ENCODE measurements at regions not wholly inside any gene's neighbourhood (a gene's known extent, or its start where the extent isn't known, plus 50 kb on each side); places are given as distances from the start of the nearest gene placed in this dataset.

GRCh38 chr1:194339471-194339870 is 1153.1 kb upstream of the B3GALT2 start:
- H2AFZ ChIP-seq (ENCODE audit: low read length), result peak overlapping the region; percentile 74; the same call in 1 of the 2 replicates
- H4K20me1 ChIP-seq (ENCODE audit: insufficient read depth, low read length), result no peaks in the 10 kb centered on the region
- no peaks in the 10 kb centered on the region for H3K36me3 ChIP-seq (ENCODE audit: insufficient read depth, low read length)
- H3K27me3 ChIP-seq (ENCODE audit: insufficient read depth, low read length), result no peaks in the 10 kb centered on the region
- TF ChIP-seq CTCF (IDR thresholded peaks at IDR 0.05; ENCODE audit: low read length) (no peak), EZH2 (IDR thresholded peaks at IDR 0.05; ENCODE audit: borderline replicate concordance, low read length) (no peak)
- H3K27ac ChIP-seq (ENCODE audit: low read depth, low read length, poor library complexity, severe bottlenecking), result no peak overlapping the region
- no peak overlapping the region for H3K4me3 ChIP-seq (ENCODE audit: low read depth, low read length, poor library complexity, severe bottlenecking)
- no peaks in the 10 kb centered on the region for H3K9me3 ChIP-seq (ENCODE audit: low read length)
- no peaks in the 10 kb centered on the region for H3K79me2 ChIP-seq (ENCODE audit: insufficient read depth, low read length)
- no peak overlapping the region for H3K4me2 ChIP-seq (ENCODE audit: low read length)
- peaks cover 16% of the 10 kb centered on the region for H3K4me1 ChIP-seq (ENCODE audit: insufficient read depth, low read length, severe bottlenecking)
- no peaks in the 10 kb centered on the region for H3F3A ChIP-seq (ENCODE audit: insufficient read depth, low read length)
- H3K9ac ChIP-seq (ENCODE audit: low read length), result no peak overlapping the region
- no peaks in the 10 kb centered on the region for H3K9me2 ChIP-seq (ENCODE audit: low read depth, low read length)

GRCh38 chr1:194338241-194338948 is 1152.0 kb upstream of the B3GALT2 start:
- Histone ChIP-seq H2AFZ (ENCODE audit: low read length) (peak overlapping the region; percentile 74; the same call in 1 of the 2 replicates), H3F3A (ENCODE audit: insufficient read depth, low read length) (no peaks in the 10 kb centered on the region), H3K9me2 (ENCODE audit: low read depth, low read length) (no peaks in the 10 kb centered on the region), H3K79me2 (ENCODE audit: insufficient read depth, low read length) (no peaks in the 10 kb centered on the region), H3K27me3 (ENCODE audit: insufficient read depth, low read length) (no peaks in the 10 kb centered on the region), H3K27ac (ENCODE audit: low read depth, low read length, poor library complexity, severe bottlenecking) (no peak overlapping the region), H3K4me2 (ENCODE audit: low read length) (no peak overlapping the region), H3K9me3 (ENCODE audit: low read length) (no peaks in the 10 kb centered on the region), H3K9ac (ENCODE audit: low read length) (no peak overlapping the region), H4K20me1 (ENCODE audit: insufficient read depth, low read length) (no peaks in the 10 kb centered on the region), H3K4me1 (ENCODE audit: insufficient read depth, low read length, severe bottlenecking) (peaks cover 16% of the 10 kb centered on the region), H3K4me3 (ENCODE audit: low read depth, low read length, poor library complexity, severe bottlenecking) (no peak overlapping the region), H3K36me3 (ENCODE audit: insufficient read depth, low read length) (no peaks in the 10 kb centered on the region)
- TF ChIP-seq CTCF (IDR thresholded peaks at IDR 0.05; ENCODE audit: low read length), result no peak

GRCh38 chr1:194333240-194333639 is 1146.8 kb upstream of the B3GALT2 start:
- no peaks in the 10 kb centered on the region for H4K20me1 ChIP-seq (ENCODE audit: insufficient read depth, low read length)
- H3K4me1 ChIP-seq (ENCODE audit: insufficient read depth, low read length, severe bottlenecking), result peaks cover 3% of the 10 kb centered on the region
- H3K9me3 ChIP-seq (ENCODE audit: low read length), result no peaks in the 10 kb centered on the region
- H3K9ac ChIP-seq (ENCODE audit: low read length), result no peak overlapping the region
- no peaks in the 10 kb centered on the region for H3K79me2 ChIP-seq (ENCODE audit: insufficient read depth, low read length)
- H3K36me3 ChIP-seq (ENCODE audit: insufficient read depth, low read length), result no peaks in the 10 kb centered on the region
- no peak overlapping the region for H3K4me2 ChIP-seq (ENCODE audit: low read length)
- no peak overlapping the region for H3K4me3 ChIP-seq (ENCODE audit: low read depth, low read length, poor library complexity, severe bottlenecking)
- H2AFZ ChIP-seq (ENCODE audit: low read length), result peak overlapping the region; percentile 86; the same call in 1 of the 2 replicates
- H3F3A ChIP-seq (ENCODE audit: insufficient read depth, low read length), result no peaks in the 10 kb centered on the region
- H3K27me3 ChIP-seq (ENCODE audit: insufficient read depth, low read length), result no peaks in the 10 kb centered on the region
- no peak overlapping the region for H3K27ac ChIP-seq (ENCODE audit: low read depth, low read length, poor library complexity, severe bottlenecking)
- TF ChIP-seq CTCF (IDR thresholded peaks at IDR 0.05; ENCODE audit: low read length) (no peak), EZH2 (IDR thresholded peaks at IDR 0.05; ENCODE audit: borderline replicate concordance, low read length) (no peak)
- no peaks in the 10 kb centered on the region for H3K9me2 ChIP-seq (ENCODE audit: low read depth, low read length)
